ENCODE measurements at regions not wholly inside any gene's neighbourhood (a gene's known extent, or its start where the extent isn't known, plus 50 kb on each side); places are given as distances from the start of the nearest gene placed in this dataset.

GRCh38 chr2:61626827-61627226 lies 88.7 kb upstream of the XPO1 start:
- DNase-seq = no peak
- POLR2A ChIA-PET = no interaction called here
- Mint-ChIP-seq H3K4me3 (ENCODE audit: unreplicated experiment) (no peak overlapping the region), H3K27me3 (ENCODE audit: insufficient read depth, unreplicated experiment) (no peaks in the 10 kb centered on the region), H3K27ac (ENCODE audit: unreplicated experiment) (no peak overlapping the region), H3K4me1 (ENCODE audit: low read depth, unreplicated experiment) (peaks cover 22% of the 10 kb centered on the region), H3K9me3 (ENCODE audit: unreplicated experiment) (no peaks in the 10 kb centered on the region), H3K36me3 (ENCODE audit: insufficient read depth, unreplicated experiment) (peaks cover 5% of the 10 kb centered on the region)
- Histone ChIP-seq H3K9me3 (no peaks in the 10 kb centered on the region), H3K36me3 (ENCODE audit: control insufficient read depth, insufficient read depth, low read length) (no peaks in the 10 kb centered on the region), H3K4me3 (ENCODE audit: low read depth, low read length) (no peak overlapping the region), H3K4me1 (peaks cover 14% of the 10 kb centered on the region), H3K27me3 (replicated peaks; ENCODE audit: control insufficient read depth, insufficient read depth, low read length) (no peaks in the 10 kb centered on the region)
- TF ChIP-seq CTCF (IDR thresholded peaks at IDR 0.05; ENCODE audit: insufficient read depth in 1 of 2, low read depth in 1 of 2, low read length in 1 of 2, severe bottlenecking in 1 of 2, unreplicated experiment in 1 of 2) = no peak
- CTCF ChIA-PET = no interaction called here
- no TSS peak for BruUV-seq (replicated peaks)
- intact Hi-C loops (cut with micrococcal nuclease; ENCODE audit: unreplicated experiment) = no loop called here

- Histone ChIP-seq H3K36me3 (ENCODE audit: control insufficient read depth, insufficient read depth, low read length) (no peaks in the 10 kb centered on the region), H3K4me3 (ENCODE audit: low read depth, low read length) (no peak overlapping the region), H3K9me3 (no peaks in the 10 kb centered on the region), H3K4me1 (no peaks in the 10 kb centered on the region), H3K27me3 (replicated peaks; ENCODE audit: control insufficient read depth, insufficient read depth, low read length) (no peaks in the 10 kb centered on the region)
- ChIA-PET CTCF (no interaction called here), POLR2A (no interaction called here)
- Mint-ChIP-seq H3K4me1 (ENCODE audit: low read depth, unreplicated experiment) (peaks cover 6% of the 10 kb centered on the region), H3K27me3 (ENCODE audit: insufficient read depth, unreplicated experiment) (no peaks in the 10 kb centered on the region), H3K27ac (ENCODE audit: unreplicated experiment) (no peak overlapping the region), H3K9me3 (ENCODE audit: unreplicated experiment) (no peaks in the 10 kb centered on the region), H3K36me3 (ENCODE audit: insufficient read depth, unreplicated experiment) (no peaks in the 10 kb centered on the region), H3K4me3 (ENCODE audit: unreplicated experiment) (no peak overlapping the region)
- no peak for TF ChIP-seq CTCF (IDR thresholded peaks at IDR 0.05; ENCODE audit: insufficient read depth in 1 of 2, low read depth in 1 of 2, low read length in 1 of 2, severe bottlenecking in 1 of 2, unreplicated experiment in 1 of 2)
- no peak for DNase-seq
- no TSS peak for BruUV-seq (replicated peaks)
- intact Hi-C loops (cut with micrococcal nuclease; ENCODE audit: unreplicated experiment) = no loop called here
These were observed 85.6 kb upstream of the XPO1 start for GRCh38 chr2:61623747-61624146.

GRCh38 chr2:61620244-61621159 lies 82.3 kb upstream of the XPO1 start:
- H3K9me3 ChIP-seq = no peaks in the 10 kb centered on the region
- intact Hi-C loops (cut with micrococcal nuclease; ENCODE audit: unreplicated experiment) = no loop called here
- no peak overlapping the region for H3K4me3 ChIP-seq (ENCODE audit: low read depth, low read length)
- no peaks in the 10 kb centered on the region for H3K27me3 Mint-ChIP-seq (ENCODE audit: insufficient read depth, unreplicated experiment)
- H3K27me3 ChIP-seq (replicated peaks; ENCODE audit: control insufficient read depth, insufficient read depth, low read length) = no peaks in the 10 kb centered on the region
- no peaks in the 10 kb centered on the region for H3K9me3 Mint-ChIP-seq (ENCODE audit: unreplicated experiment)
- no peak overlapping the region for H3K27ac Mint-ChIP-seq (ENCODE audit: unreplicated experiment)
- no peak overlapping the region for H3K4me3 Mint-ChIP-seq (ENCODE audit: unreplicated experiment)
- no peak for TF ChIP-seq CTCF (IDR thresholded peaks at IDR 0.05; ENCODE audit: insufficient read depth in 1 of 2, low read depth in 1 of 2, low read length in 1 of 2, severe bottlenecking in 1 of 2, unreplicated experiment in 1 of 2)
- no TSS peak for BruUV-seq (replicated peaks)
- no peaks in the 10 kb centered on the region for H3K36me3 ChIP-seq (ENCODE audit: control insufficient read depth, insufficient read depth, low read length)
- ChIA-PET CTCF (no interaction called here), POLR2A (no interaction called here)
- DNase-seq = peak in 1 of 2 experiments; percentile 41
- H3K4me1 ChIP-seq = no peaks in the 10 kb centered on the region
- no peaks in the 10 kb centered on the region for H3K36me3 Mint-ChIP-seq (ENCODE audit: insufficient read depth, unreplicated experiment)
- peaks cover 6% of the 10 kb centered on the region for H3K4me1 Mint-ChIP-seq (ENCODE audit: low read depth, unreplicated experiment)
